Endothelial cell of umbilical vein (primary cell): ENCODE measurements at regions not wholly inside any gene's neighbourhood (a gene's known extent, or its start where the extent isn't known, plus 50 kb on each side); places are given as distances from the start of the nearest gene placed in this dataset.

Experiments used
- CTCF ChIP-seq, 2 donors: IDR thresholded peaks; 1 replicate in 1 of 2; 2 replicates in 1 of 2; pipeline ENCODE4 v1.5.1; 2011; ENCODE audit warnings: low read length in 2 of 2, mild to moderate bottlenecking in 2 of 2, moderate library complexity in 2 of 2, control low read depth in 1 of 2, inconsistent platforms in 1 of 2, low read depth in 1 of 2; ENCODE audit not compliant: insufficient read depth in 1 of 2; ENCODE audit errors: extremely low read depth in 1 of 2
- EZH2 ChIP-seq: IDR thresholded peaks from 2 replicates; pipeline ENCODE4 v1.6.1; 2012; ENCODE audit warnings: borderline replicate concordance, low read depth, mild to moderate bottlenecking, moderate library complexity, low read length, inconsistent platforms; ENCODE audit not compliant: severe bottlenecking
- MAX ChIP-seq: IDR thresholded peaks from 2 replicates; pipeline ENCODE4 v1.6.1; 2011; ENCODE audit not compliant: insufficient read depth, insufficient read length
- POLR2A ChIP-seq: IDR thresholded peaks from 2 replicates; pipeline ENCODE4 v1.6.1; 2012; ENCODE audit warnings: low read depth, mild to moderate bottlenecking, control low read depth, low read length
- POLR2AphosphoS5 ChIP-seq: IDR thresholded peaks from 2 replicates; pipeline ENCODE4 v1.6.1; 2012; ENCODE audit warnings: low read depth, mild to moderate bottlenecking, control low read depth, low read length, moderate library complexity; ENCODE audit not compliant: insufficient read depth

- no peak for TF ChIP-seq CTCF (IDR thresholded peaks at IDR 0.05; ENCODE audit: extremely low read depth in 1 of 2, insufficient read depth in 1 of 2, low read depth in 1 of 2, low read length in 2 of 2)
- TF ChIP-seq POLR2A: no peak
- no peak for TF ChIP-seq POLR2AphosphoS5
- no peak for TF ChIP-seq MAX
- no peak for TF ChIP-seq EZH2
Measured at GRCh38 chr6:16063580-16063979, 65.3 kb upstream of the MYLIP start.
